Brain microvascular endothelial cell (primary cell): ENCODE measurements at regions not wholly inside any gene's neighbourhood (a gene's known extent, or its start where the extent isn't known, plus 50 kb on each side); places are given as distances from the start of the nearest gene placed in this dataset.

ENCODE experiments used
- DNase-seq: peaks from one replicate; pipeline ENCODE4 v3.0.0-alpha.2; 2020
- H3K27ac ChIP-seq: fragments of 250-450 bp; sonication (Bioruptor Pico); 2 replicates; pipeline ENCODE4 v1.5.1; 2020; ENCODE audit warnings: mild to moderate bottlenecking, moderate library complexity
- H3K27me3 ChIP-seq: fragments of 250-450 bp; sonication (Bioruptor Pico); replicated peaks from 2 replicates; pipeline ENCODE4 v1.5.1; 2020; ENCODE audit warnings: mild to moderate bottlenecking
- H3K36me3 ChIP-seq: fragments of 250-450 bp; sonication (Bioruptor Pico); replicated peaks from 2 replicates; pipeline ENCODE4 v1.5.1; 2020; ENCODE audit warnings: mild to moderate bottlenecking
- H3K4me3 ChIP-seq: 2 replicates; pipeline ENCODE4 v1.5.1; 2011; ENCODE audit warnings: low read depth, mild to moderate bottlenecking, control low read depth, low read length, moderate library complexity
- CTCF ChIP-seq: IDR thresholded peaks from 2 replicates; pipeline ENCODE4 v1.5.1; 2011; ENCODE audit warnings: low read depth, mild to moderate bottlenecking, moderate library complexity, low read length, control low read depth, inconsistent platforms; ENCODE audit errors: missing control alignments
- in situ Hi-C: cut with HindIII; loops from 2 replicates; pipeline ENCODE4 v1.10.0; 2017; ENCODE audit warnings: low sequenced_read_pairs, low pct_ligation_motif_present

- Histone ChIP-seq H3K27me3 (no peaks in the 10 kb centered on the region), H3K27ac (no peak overlapping the region), H3K4me3 (no peak overlapping the region), H3K36me3 (no peaks in the 10 kb centered on the region)
- DNase-seq = no peak
- TF ChIP-seq CTCF = no peak
- in situ Hi-C loops = no loop called here
Measured at GRCh38 chr15:95601525-95601924, 729.0 kb upstream of the NR2F2 start.

GRCh38 chr15:95603802-95604201, 726.7 kb upstream of the NR2F2 start:
- no peak overlapping the region for H3K4me3 ChIP-seq
- H3K27me3 ChIP-seq = no peaks in the 10 kb centered on the region
- H3K27ac ChIP-seq = no peak overlapping the region
- in situ Hi-C loops = no loop called here
- no peaks in the 10 kb centered on the region for H3K36me3 ChIP-seq
- TF ChIP-seq CTCF = no peak
- no peak for DNase-seq

GRCh38 chr15:95604634-95605036, 725.9 kb upstream of the NR2F2 start:
- in situ Hi-C loops = no loop called here
- no peak for TF ChIP-seq CTCF
- DNase-seq = no peak

GRCh38 chr15:95605098-95605497, 725.4 kb upstream of the NR2F2 start:
- no peaks in the 10 kb centered on the region for H3K36me3 ChIP-seq
- H3K27me3 ChIP-seq = no peaks in the 10 kb centered on the region
- H3K4me3 ChIP-seq = no peak overlapping the region
- TF ChIP-seq CTCF = no peak
- no peak for DNase-seq
- H3K27ac ChIP-seq = no peak overlapping the region
- in situ Hi-C loops = no loop called here

More at GRCh38 chr15:95604634-95605036, 725.9 kb upstream of the NR2F2 start:
- no peak overlapping the region for H3K4me3 ChIP-seq
- H3K27me3 ChIP-seq = no peaks in the 10 kb centered on the region
- no peak overlapping the region for H3K27ac ChIP-seq
- H3K36me3 ChIP-seq = no peaks in the 10 kb centered on the region

- Histone ChIP-seq H3K27ac (no peak overlapping the region), H3K36me3 (no peaks in the 10 kb centered on the region), H3K4me3 (no peak overlapping the region), H3K27me3 (no peaks in the 10 kb centered on the region)
- DNase-seq = no peak
- in situ Hi-C loops = no loop called here
- no peak for TF ChIP-seq CTCF
Measured at GRCh38 chr15:95606551-95606950, 723.9 kb upstream of the NR2F2 start.

- Histone ChIP-seq H3K4me3 (no peak overlapping the region), H3K27ac (no peak overlapping the region), H3K36me3 (no peaks in the 10 kb centered on the region), H3K27me3 (no peaks in the 10 kb centered on the region)
- in situ Hi-C loops = no loop called here
- DNase-seq = no peak
- TF ChIP-seq CTCF = no peak
Measured at GRCh38 chr15:95608371-95608770, 722.1 kb upstream of the NR2F2 start.
